Stimulated activated naive B cell treated with anti-CD40 and anti-IgM and Interleukin-4, amounts not matched to agents 10 μg/mL and 1 μg/mL and 100 μg/mL, for 72 hours (primary cell): ENCODE measurements at regions not wholly inside any gene's neighbourhood (a gene's known extent, or its start where the extent isn't known, plus 50 kb on each side); places are given as distances from the start of the nearest gene placed in this dataset.
"Not testable (repeated sequence)": the region's sequence is repeated elsewhere in the genome, so short reads cannot be mapped to it uniquely, and the experiment has no call there.

Experiments used
- ATAC-seq, 2 donors: fragments of 150-1000 bp; cut with Tn5 transposase; replicated peaks; 2 replicates each; pipeline ENCODE4 v1.10.0; 2021; ENCODE audit warnings: moderate library complexity in 1 of 2
- DNase-seq: peaks from one replicate; pipeline ENCODE4 v3.0.0; 2021
- H3K27ac Mint-ChIP-seq: one replicate; pipeline ENCODE4 v1.8.0; 2022; ENCODE audit warnings: mild to moderate bottlenecking, mixed read lengths
- H3K27me3 Mint-ChIP-seq, 2 donors: one replicate each; pipeline ENCODE4 v1.8.0; 2022; ENCODE audit warnings: mixed read lengths in 2 of 2
- H3K36me3 Mint-ChIP-seq, 2 donors: one replicate each; pipeline ENCODE4 v1.8.0; 2022; ENCODE audit warnings: mixed read lengths in 2 of 2, mild to moderate bottlenecking in 1 of 2
- H3K4me1 Mint-ChIP-seq, 2 donors: one replicate each; pipeline ENCODE4 v1.8.0; 2022; ENCODE audit warnings: mixed read lengths in 2 of 2, mild to moderate bottlenecking in 1 of 2
- H3K4me3 Mint-ChIP-seq, 2 donors: one replicate each; pipeline ENCODE4 v1.8.0; 2022; ENCODE audit warnings: mild to moderate bottlenecking in 2 of 2, mixed read lengths in 2 of 2, moderate library complexity in 1 of 2
- H3K9me3 Mint-ChIP-seq, 2 donors: one replicate each; pipeline ENCODE4 v1.8.0; 2022; ENCODE audit warnings: mixed read lengths in 2 of 2, mild to moderate bottlenecking in 1 of 2

DNA sequence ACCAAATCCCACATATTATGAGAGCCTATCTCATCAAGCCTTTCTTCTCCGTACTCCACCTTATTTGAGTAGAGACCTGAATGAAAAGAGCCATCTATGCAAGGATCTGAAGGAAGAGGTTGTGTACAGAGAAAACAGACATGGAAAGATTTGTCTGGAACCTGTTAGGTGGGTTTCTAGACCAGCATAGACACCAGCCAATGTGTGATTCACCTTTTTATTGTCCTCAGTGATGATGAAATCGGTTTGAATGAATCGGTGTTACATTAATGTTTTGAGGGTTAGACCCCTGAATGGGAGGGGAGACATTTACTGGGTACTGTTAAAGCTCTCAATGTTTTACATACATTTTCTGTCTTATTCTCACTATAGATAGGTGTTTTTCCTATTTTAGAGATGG is 223.6 kb downstream of the NMUR2 start:
- peaks cover 5 to 11% of the 10 kb centered on the region in 2 donors for H3K27me3 Mint-ChIP-seq
- no peak for DNase-seq
- H3K4me1 Mint-ChIP-seq: no peaks in the 10 kb centered on the region
- no peak overlapping the region for H3K27ac Mint-ChIP-seq
- ATAC-seq: no peak
- H3K4me3 Mint-ChIP-seq: no peak overlapping the region
- no peaks in the 10 kb centered on the region for H3K36me3 Mint-ChIP-seq
- H3K9me3 Mint-ChIP-seq: peaks cover 12 to 13% of the 10 kb centered on the region in 2 donors

DNA sequence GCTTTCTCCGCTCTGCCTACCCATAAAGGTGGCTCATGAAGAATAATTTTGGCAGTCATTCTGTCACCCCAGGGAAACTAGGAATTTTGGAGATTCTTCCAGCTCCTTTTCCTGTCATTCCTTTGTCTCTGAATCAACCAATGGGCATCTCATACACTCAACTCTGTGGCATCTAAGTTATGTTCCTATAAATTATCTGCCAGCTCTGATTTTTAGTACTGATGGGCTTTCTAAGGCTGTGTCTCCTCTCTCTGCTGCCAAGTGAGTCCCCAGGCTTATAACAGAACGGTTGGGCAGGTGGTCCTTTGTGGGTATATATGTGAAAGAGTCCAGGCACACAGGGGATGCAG is 226.8 kb downstream of the NMUR2 start:
- no peaks in the 10 kb centered on the region for H3K4me1 Mint-ChIP-seq
- no peak for ATAC-seq
- H3K27ac Mint-ChIP-seq: no peak overlapping the region
- no peak for DNase-seq
- peaks cover 4 to 12% of the 10 kb centered on the region in 2 donors for H3K27me3 Mint-ChIP-seq
- no peaks in the 10 kb centered on the region for H3K36me3 Mint-ChIP-seq
- no peak overlapping the region for H3K4me3 Mint-ChIP-seq
- H3K9me3 Mint-ChIP-seq: peaks cover 18 to 23% of the 10 kb centered on the region in 2 donors

DNA sequence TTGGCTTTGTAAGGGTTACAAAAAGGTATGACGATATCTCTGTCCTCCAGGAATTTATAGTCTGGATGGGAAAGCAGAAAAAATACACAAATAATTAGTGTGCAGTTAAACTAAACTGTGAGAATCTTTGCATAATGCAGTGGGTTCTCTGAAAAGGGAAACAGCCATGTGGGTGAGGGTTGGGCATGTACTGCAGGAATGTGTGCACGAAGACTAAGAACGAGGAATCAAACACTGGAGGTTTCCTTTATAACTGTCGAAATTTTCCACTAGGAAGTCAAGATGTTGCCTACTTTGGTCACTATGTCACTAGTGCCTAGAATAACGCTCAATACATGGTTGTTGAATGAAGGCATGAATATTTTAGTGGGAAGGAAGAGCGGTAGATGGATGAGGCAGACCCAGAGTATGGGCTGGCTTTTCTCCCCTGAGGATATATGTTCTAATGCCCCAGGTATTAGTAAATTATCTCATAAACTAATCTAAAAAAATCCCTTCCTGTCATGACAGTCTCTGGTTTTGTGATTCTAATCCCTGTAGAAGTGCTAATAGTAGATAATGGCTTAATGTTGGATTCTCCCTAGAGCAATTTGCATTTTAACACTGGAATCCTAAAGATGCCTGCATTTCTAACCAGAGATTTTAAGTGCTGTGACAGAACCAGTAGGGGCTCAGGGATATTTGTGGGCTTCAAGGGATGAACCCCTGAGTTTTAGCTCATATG is 227.3 kb downstream of the NMUR2 start:
- H3K27me3 Mint-ChIP-seq: peaks cover 4 to 12% of the 10 kb centered on the region in 2 donors
- no peaks in the 10 kb centered on the region for H3K36me3 Mint-ChIP-seq
- H3K9me3 Mint-ChIP-seq: peaks cover 18 to 23% of the 10 kb centered on the region in 2 donors
- no peak overlapping the region for H3K27ac Mint-ChIP-seq
- no peak for DNase-seq
- H3K4me1 Mint-ChIP-seq: no peaks in the 10 kb centered on the region
- no peak overlapping the region for H3K4me3 Mint-ChIP-seq
- ATAC-seq: no peak

DNA sequence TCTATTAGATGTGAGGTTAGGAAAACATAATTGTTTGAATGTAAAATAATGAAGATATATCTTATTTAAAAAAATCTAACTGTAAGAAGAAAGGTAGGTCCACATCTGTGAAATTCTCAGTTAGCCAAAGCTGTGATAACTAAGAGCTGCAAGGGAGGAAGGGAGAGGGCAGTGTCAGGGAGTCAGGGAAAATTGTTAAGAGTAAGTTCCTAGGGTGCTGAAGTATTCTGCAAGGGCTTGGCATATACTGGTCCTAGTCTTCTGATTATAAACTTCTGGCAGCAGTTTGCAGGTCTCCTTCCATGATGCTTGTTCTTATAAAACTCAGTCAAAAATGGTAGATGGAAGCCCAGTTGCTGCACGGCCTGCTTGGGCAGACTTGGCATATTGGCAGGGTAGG is 233.2 kb downstream of the NMUR2 start:
- no peak overlapping the region for H3K27ac Mint-ChIP-seq
- H3K9me3 Mint-ChIP-seq: peaks cover 7 to 11% of the 10 kb centered on the region in 2 donors
- H3K27me3 Mint-ChIP-seq: peaks cover 10 to 18% of the 10 kb centered on the region in 2 donors
- H3K4me1 Mint-ChIP-seq: no peaks in the 10 kb centered on the region
- H3K4me3 Mint-ChIP-seq: no peak overlapping the region
- ATAC-seq (no peak), DNase-seq (no peak)
- H3K36me3 Mint-ChIP-seq: no peaks in the 10 kb centered on the region

DNA sequence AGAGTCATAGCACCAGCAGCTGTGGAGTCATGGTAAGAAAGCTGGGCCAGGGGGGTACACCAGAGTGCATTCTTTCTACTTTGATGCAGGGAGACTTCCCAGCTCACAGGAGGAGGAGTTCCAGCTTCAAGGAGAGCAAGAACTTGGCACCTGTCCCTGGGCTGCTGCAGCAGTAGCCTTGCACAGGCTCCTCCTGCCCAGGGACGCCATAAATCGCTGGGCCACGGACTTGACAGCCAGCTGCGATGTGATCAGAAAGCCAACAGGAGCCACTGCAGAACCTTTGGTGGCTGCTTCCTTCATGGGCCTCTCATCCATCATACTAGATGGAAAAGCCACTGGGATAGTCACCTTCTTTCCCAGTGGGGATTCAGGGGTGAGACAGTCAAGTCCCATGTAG is 234.7 kb downstream of the NMUR2 start:
- H3K27ac Mint-ChIP-seq: no peak overlapping the region
- no peaks in the 10 kb centered on the region for H3K4me1 Mint-ChIP-seq
- peaks cover 7 to 11% of the 10 kb centered on the region in 2 donors for H3K9me3 Mint-ChIP-seq
- H3K36me3 Mint-ChIP-seq: no peaks in the 10 kb centered on the region
- DNase-seq (no peak), ATAC-seq (no peak)
- peaks cover 10 to 12% of the 10 kb centered on the region in 2 donors for H3K27me3 Mint-ChIP-seq
- no peak overlapping the region for H3K4me3 Mint-ChIP-seq

DNA sequence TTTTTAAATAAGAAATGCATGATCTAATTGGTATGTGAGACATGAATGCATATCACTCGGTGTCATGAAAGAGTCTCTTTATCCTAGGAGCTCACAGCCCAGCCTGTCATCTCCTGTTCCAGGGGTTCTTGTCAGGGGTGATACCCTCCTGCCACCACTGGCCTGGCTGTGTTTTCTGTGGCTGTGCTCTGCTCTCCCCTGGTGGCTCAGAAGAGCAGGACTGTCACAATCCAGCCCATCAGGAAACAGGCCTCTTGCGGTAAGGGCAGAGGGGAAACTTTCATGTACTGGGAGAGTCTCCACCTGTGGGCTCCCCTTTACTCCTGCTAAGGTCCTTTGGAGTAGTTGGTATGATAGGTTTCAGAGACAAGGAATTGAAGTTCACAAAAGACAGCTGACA is 240.2 kb upstream of the GLRA1 start:
- DNase-seq: no peak
- Mint-ChIP-seq H3K4me1 (no peaks in the 10 kb centered on the region), H3K27ac (no peak overlapping the region), H3K27me3 (peaks cover 6 to 12% of the 10 kb centered on the region in 2 donors), H3K36me3 (no peaks in the 10 kb centered on the region), H3K4me3 (no peak overlapping the region), H3K9me3 (peaks cover 0 to 2% of the 10 kb centered on the region in 2 donors)
- ATAC-seq: no peak

DNA sequence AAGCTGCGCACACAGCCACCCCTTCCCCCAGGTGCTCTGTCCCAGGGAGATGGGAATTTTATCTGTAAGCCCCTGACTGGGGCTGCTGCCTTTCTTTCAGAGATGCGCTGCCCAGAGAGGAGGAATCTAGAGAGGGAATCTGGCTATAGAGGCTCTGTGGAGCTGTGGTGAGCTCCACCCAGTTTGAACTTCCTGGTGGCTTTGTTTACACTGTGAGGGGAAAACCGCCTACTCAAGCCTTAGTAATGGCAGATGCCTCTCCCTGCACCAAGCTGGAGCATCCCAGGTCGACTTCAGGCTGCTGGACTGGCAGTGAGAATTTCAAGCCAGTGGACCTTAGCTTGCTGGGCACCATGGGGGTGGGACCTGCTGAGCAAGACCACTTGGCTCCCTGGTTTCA is 235.2 kb upstream of the GLRA1 start:
- H3K27ac Mint-ChIP-seq, H3K4me3 Mint-ChIP-seq, H3K36me3 Mint-ChIP-seq, ATAC-seq, H3K9me3 Mint-ChIP-seq, H3K27me3 Mint-ChIP-seq, DNase-seq, H3K4me1 Mint-ChIP-seq: not testable (repeated sequence)

DNA sequence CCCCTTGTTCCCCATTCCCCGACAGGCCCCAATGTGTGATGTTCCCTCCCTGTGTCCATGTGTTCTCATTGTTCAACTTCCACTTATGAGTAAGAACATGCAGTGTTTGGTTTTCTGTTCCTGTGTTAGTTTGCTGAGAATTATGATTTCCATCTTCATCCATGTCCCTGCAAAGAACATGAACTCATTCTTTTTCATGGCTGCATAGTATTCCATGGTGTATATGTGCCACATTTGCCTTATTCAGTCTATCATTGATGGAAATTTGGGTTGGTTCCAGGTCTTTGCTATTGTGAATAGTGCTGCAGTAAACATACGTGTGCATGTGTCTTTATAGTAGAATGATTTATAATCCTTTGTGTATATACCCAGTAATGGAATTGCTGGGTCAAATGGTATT is 229.8 kb upstream of the GLRA1 start:
- not testable (repeated sequence) for ATAC-seq, H3K27me3 Mint-ChIP-seq, H3K4me1 Mint-ChIP-seq, H3K4me3 Mint-ChIP-seq, DNase-seq, H3K9me3 Mint-ChIP-seq, H3K27ac Mint-ChIP-seq, H3K36me3 Mint-ChIP-seq

DNA sequence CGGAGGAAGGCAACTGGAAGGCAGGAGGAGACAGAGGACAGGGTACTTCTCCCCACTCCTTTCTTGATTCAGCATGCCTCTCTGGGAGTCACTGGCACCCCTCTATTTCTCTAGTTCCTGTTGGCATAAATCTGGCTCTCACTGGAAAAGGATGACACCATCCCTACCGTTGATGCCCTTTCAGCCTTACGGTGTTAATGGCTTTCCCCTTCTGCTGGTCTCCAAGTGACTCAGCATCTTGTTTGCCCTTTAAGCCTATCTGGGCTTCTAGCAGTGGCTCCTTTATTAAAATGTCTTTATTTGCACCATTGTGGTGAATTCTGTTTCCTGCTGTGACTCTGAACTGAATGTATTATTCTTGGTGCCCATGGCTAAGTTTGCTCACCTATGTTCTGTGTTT is 227.3 kb upstream of the GLRA1 start:
- Mint-ChIP-seq H3K4me1 (no peaks in the 10 kb centered on the region), H3K36me3 (no peaks in the 10 kb centered on the region), H3K27ac (no peak overlapping the region), H3K27me3 (peaks cover 3 to 6% of the 10 kb centered on the region in 2 donors), H3K9me3 (peaks cover 0 to 3% of the 10 kb centered on the region in 2 donors), H3K4me3 (no peak overlapping the region)
- DNase-seq (no peak), ATAC-seq (peak in 1 of 2 donors; percentile 19)

DNA sequence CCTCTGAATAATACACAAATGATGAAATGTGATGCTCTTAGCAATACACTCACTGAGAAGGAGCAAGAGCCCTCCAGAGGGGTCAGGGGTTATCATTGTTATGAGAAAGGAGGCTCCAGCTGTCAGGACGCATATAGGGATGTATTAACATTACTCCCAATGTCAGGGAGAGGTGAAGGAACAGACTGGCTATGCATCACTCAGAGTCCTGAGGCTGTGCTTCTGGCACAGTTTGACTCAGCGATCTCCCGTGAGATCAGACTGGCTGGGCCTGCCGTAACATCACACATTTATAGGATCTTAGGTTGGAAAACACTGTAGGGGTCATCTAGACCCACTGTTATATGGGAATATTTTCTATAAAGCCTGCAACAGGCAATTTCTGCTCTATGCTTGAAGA is 226.5 kb upstream of the GLRA1 start:
- no peak for ATAC-seq
- no peak for DNase-seq
- no peak overlapping the region for H3K4me3 Mint-ChIP-seq
- H3K27me3 Mint-ChIP-seq: peaks cover 3 to 6% of the 10 kb centered on the region in 2 donors
- no peaks in the 10 kb centered on the region for H3K36me3 Mint-ChIP-seq
- peaks cover 0 to 3% of the 10 kb centered on the region in 2 donors for H3K9me3 Mint-ChIP-seq
- H3K4me1 Mint-ChIP-seq: no peaks in the 10 kb centered on the region
- no peak overlapping the region for H3K27ac Mint-ChIP-seq

DNA sequence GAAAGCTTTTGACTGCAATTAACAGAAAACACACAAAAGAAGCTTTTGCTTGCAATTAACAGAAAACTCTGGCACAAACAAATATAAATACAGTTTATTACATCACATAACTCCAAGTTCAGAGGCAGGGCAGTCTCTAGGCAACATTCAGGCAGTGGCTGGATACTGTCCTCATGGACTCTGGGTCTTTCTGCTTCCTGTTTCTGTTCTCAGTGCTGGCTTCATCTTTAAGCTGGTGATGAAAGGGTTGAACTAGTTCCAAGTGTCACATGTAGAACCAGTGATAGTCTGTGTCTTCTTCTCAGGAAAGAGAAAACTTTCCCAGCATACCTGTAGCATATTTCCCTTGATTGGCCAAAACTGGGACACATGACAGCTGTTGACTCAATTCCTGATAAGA is 222.6 kb upstream of the GLRA1 start:
- no peaks in the 10 kb centered on the region for H3K4me1 Mint-ChIP-seq
- H3K36me3 Mint-ChIP-seq: no peaks in the 10 kb centered on the region
- DNase-seq (no peak), ATAC-seq (no peak)
- H3K4me3 Mint-ChIP-seq: no peak overlapping the region
- peaks cover 3 to 13% of the 10 kb centered on the region in 2 donors for H3K27me3 Mint-ChIP-seq
- no peak overlapping the region for H3K27ac Mint-ChIP-seq
- H3K9me3 Mint-ChIP-seq: no peaks in the 10 kb centered on the region

DNA sequence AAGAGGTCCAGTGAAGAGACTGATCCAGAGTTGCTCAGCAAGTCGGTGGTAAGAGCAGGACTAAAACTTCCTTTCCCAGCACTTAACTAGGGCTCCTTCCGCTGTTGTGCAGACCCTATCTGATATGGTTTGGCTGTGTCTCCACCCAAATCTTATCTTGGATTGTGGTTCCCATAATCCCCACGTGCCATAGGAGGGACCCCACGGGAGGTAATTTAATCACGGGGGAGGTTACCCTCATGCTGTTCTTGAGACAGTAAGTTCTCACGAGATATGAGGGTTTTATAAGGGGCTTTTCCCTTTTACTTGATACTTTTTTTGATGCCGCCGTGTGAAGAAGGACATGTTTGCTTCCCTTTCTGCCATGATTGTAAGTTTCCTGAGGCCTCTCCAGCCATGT is 221.9 kb upstream of the GLRA1 start:
- Mint-ChIP-seq H3K27me3 (peaks cover 3 to 13% of the 10 kb centered on the region in 2 donors), H3K27ac (no peak overlapping the region), H3K4me3 (no peak overlapping the region), H3K9me3 (no peaks in the 10 kb centered on the region), H3K36me3 (no peaks in the 10 kb centered on the region), H3K4me1 (no peaks in the 10 kb centered on the region)
- no peak for DNase-seq
- no peak for ATAC-seq

DNA sequence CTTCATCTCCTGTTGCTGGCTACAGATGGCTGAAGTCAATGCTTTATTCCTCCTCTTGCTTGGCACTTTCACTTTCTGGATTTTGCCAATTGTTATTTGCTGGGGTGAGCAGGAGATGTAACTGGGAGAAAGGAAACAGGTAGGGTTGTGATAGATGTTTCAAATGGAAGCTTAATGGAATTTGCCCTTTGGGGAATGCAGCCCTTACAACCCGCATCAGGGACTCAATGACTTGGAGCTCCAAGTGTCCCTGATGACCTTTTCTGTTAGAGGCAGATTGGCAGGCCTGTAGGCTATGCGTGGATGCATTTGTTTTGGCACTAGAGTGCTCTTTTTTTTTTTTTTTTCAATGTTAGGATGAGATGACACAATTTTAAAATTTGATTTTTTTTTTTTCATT is 219.9 kb upstream of the GLRA1 start:
- no peak for ATAC-seq
- Mint-ChIP-seq H3K36me3 (no peaks in the 10 kb centered on the region), H3K9me3 (no peaks in the 10 kb centered on the region), H3K4me3 (no peak overlapping the region), H3K4me1 (no peaks in the 10 kb centered on the region), H3K27ac (no peak overlapping the region), H3K27me3 (peaks cover 3 to 13% of the 10 kb centered on the region in 2 donors)
- no peak for DNase-seq

DNA sequence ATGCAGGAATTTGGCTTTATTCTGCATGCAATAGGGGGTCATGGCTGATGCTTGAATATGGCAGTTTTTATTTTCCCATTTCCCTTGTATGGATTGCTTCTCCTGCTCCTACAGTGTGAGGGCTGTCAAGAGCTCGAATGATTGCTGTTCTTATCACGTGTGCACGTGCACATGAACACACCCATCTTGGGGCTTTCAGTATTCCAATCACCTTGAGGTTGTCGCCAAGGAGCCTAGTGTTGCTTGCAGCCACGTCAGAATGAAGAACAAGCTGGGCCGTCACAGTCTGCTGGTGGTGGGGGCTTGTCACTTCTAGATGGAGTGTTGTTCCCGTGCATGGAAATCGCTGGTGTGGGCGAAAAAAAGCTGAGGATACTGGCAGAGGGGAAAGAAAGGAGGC is 219.4 kb upstream of the GLRA1 start:
- H3K9me3 Mint-ChIP-seq: no peaks in the 10 kb centered on the region
- ATAC-seq (no peak), DNase-seq (no peak)
- H3K27me3 Mint-ChIP-seq: peaks cover 3 to 13% of the 10 kb centered on the region in 2 donors
- H3K4me1 Mint-ChIP-seq: no peaks in the 10 kb centered on the region
- no peaks in the 10 kb centered on the region for H3K36me3 Mint-ChIP-seq
- H3K27ac Mint-ChIP-seq: no peak overlapping the region
- H3K4me3 Mint-ChIP-seq: no peak overlapping the region

DNA sequence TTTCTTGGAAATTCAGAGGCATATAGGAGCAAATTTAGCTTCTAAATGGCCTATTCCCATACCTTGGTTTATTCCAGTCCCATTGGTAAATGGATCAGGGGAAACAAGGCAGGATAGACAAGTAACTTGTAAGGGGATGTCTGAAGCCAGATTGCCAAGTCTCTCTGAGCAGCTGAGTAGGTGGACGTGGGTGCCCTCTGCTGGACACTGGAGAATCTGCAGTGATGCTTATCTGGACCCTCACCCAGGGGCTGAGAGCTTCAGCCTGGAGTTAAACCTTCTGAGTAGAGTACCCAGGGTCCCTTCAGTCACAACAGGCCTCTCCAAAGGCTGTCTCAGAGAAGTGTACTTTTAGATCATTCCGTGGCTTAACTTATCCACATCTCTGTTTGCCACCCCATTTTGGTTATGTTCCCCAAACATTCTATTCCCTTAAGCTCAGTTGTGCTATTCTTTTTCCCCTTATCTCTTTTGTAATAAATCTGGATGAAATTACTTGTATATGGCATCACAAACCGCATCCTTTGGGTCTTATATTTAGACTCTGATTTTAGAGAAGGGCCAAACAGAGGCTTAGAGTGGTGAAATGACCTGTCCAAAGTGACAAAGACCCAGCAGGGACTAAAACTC is 218.3 kb upstream of the GLRA1 start:
- ATAC-seq: peak; percentile 77 to 84
- Mint-ChIP-seq H3K27ac (no peak overlapping the region), H3K4me1 (peaks cover 0 to 1% of the 10 kb centered on the region in 2 donors), H3K9me3 (no peaks in the 10 kb centered on the region), H3K27me3 (peaks cover 7 to 13% of the 10 kb centered on the region in 2 donors), H3K36me3 (no peaks in the 10 kb centered on the region), H3K4me3 (no peak overlapping the region)
- peak; percentile 31 for DNase-seq
